H1 (cell line): ENCODE measurements at regions not wholly inside any gene's neighbourhood (a gene's known extent, or its start where the extent isn't known, plus 50 kb on each side); places are given as distances from the start of the nearest gene placed in this dataset.

Experiments used
- CTCF ChIA-PET: fragments of 300-600 bp; sonication (Branson Sonifier 250); formaldehyde crosslinking; loops from one replicate; lab custom pipeline; 2021; ENCODE audit not compliant: partially characterized antibody; lab: Charles Lee
- POLR2A ChIA-PET: fragments of 300-600 bp; sonication (Branson Sonifier 250); formaldehyde crosslinking; loops from one replicate; lab custom pipeline; 2021; ENCODE audit warnings: inconsistent platforms; ENCODE audit not compliant: partially characterized antibody; lab: Charles Lee
- DNase-seq, 2 experiments: peaks; one replicate each; pipeline versions ENCODE4 v3.0.0 to v3.0.0-alpha.2; 2010 to 2022; ENCODE audit warnings: low spot score in 2 of 2, low read depth in 1 of 2, mixed read lengths in 1 of 2
- FAIRE-seq: peaks from 2 replicates; lab custom pipeline; 2011; peaks lifted over from hg19 to GRCh38; lab: Jason Lieb, UNC
- H2AFZ ChIP-seq: 2 replicates; pipeline ENCODE4 v1.8.1; 2012; ENCODE audit warnings: low read length, inconsistent platforms
- H2AK5ac ChIP-seq: 2 replicates; pipeline ENCODE4 v1.6.1; 2013; ENCODE audit warnings: low read depth, low read length
- H2BK120ac ChIP-seq: replicated peaks from 2 replicates; pipeline ENCODE3; 2013; ENCODE audit warnings: low read depth, low read length, inconsistent platforms
- H2BK12ac ChIP-seq: 2 replicates; pipeline ENCODE4 v1.6.1; 2013; ENCODE audit warnings: low read depth, low read length
- H2BK15ac ChIP-seq: 2 replicates; pipeline ENCODE4 v1.6.1; 2013; ENCODE audit warnings: low read length
- H2BK20ac ChIP-seq: 2 replicates; pipeline ENCODE4 v1.6.1; 2013; ENCODE audit warnings: low read length
- H2BK5ac ChIP-seq: 2 replicates; pipeline ENCODE4 v1.6.1; 2013; ENCODE audit warnings: low read depth, low read length
- H3K14ac ChIP-seq: 2 replicates; pipeline ENCODE4 v1.6.1; 2013; ENCODE audit warnings: inconsistent platforms; ENCODE audit not compliant: insufficient read length
- H3K18ac ChIP-seq: 2 replicates; pipeline ENCODE4 v1.6.1; 2013; ENCODE audit warnings: low read length; ENCODE audit errors: extremely low read depth
- H3K23ac ChIP-seq: 2 replicates; pipeline ENCODE4 v1.6.1; 2013; ENCODE audit warnings: inconsistent platforms; ENCODE audit not compliant: insufficient read length
- H3K23me2 ChIP-seq: 2 replicates; pipeline ENCODE4 v1.6.1; 2013; ENCODE audit warnings: low read depth, low read length
- H3K27ac ChIP-seq: 2 replicates; pipeline ENCODE4 v1.6.1; 2011; ENCODE audit warnings: low read depth, low read length, inconsistent platforms
- H3K27me3 ChIP-seq, 4 experiments: replicated peaks in 1 of 4; 1 replicate in 1 of 4; 2 replicates in 3 of 4; pipeline versions ENCODE4 v1.6.1 to v1.8.1; 2011 to 2013; ENCODE audit warnings: low read length in 3 of 4, mild to moderate bottlenecking in 3 of 4, inconsistent platforms in 2 of 4, mixed read lengths in 2 of 4, moderate library complexity in 1 of 4; ENCODE audit not compliant: control insufficient read depth in 3 of 4, insufficient read depth in 3 of 4; ENCODE audit errors: extremely low read depth in 1 of 4
- H3K36me3 ChIP-seq, 4 experiments: 2 replicates each; pipeline versions ENCODE4 v1.6.1 to v1.8.1; 2011 to 2013; ENCODE audit warnings: mild to moderate bottlenecking in 4 of 4, low read length in 3 of 4, moderate library complexity in 2 of 4, control low read depth in 1 of 4, inconsistent platforms in 1 of 4; ENCODE audit not compliant: insufficient read depth in 4 of 4, control insufficient read depth in 2 of 4
- H3K4ac ChIP-seq: replicated peaks from 2 replicates; pipeline ENCODE3; 2013; ENCODE audit warnings: low read length, low read depth, mixed read lengths, inconsistent platforms; ENCODE audit not compliant: insufficient read length
- H3K4me1 ChIP-seq, 4 experiments: replicated peaks in 1 of 4; 1 replicate in 1 of 4; 2 replicates in 3 of 4; pipeline versions ENCODE4 v1.6.1 to v1.8.1; 2011 to 2013; ENCODE audit warnings: low read length in 3 of 4, inconsistent platforms in 2 of 4, mixed read lengths in 1 of 4; ENCODE audit not compliant: insufficient read depth in 4 of 4, control insufficient read depth in 3 of 4
- H3K4me2 ChIP-seq, 2 experiments: 2 replicates each; pipeline versions ENCODE4 v1.6.1 to v1.8.1; 2011 to 2013; ENCODE audit warnings: low read depth in 2 of 2, low read length in 2 of 2, control low read depth in 1 of 2, inconsistent platforms in 1 of 2, mild to moderate bottlenecking in 1 of 2; ENCODE audit not compliant: insufficient read depth in 1 of 2
- H3K4me3 ChIP-seq, 4 experiments: fragments of 200-600, 300-600 bp in 1 of 4; sonication (generic), shearing (Covaris generic), sonication (Bioruptor Twin) in 1 of 4; 2 replicates each; pipeline versions ENCODE4 v1.5.1 to v1.8.1; 2011 to 2016; ENCODE audit warnings: low read length in 4 of 4, low read depth in 3 of 4, control low read depth in 2 of 4, inconsistent platforms in 2 of 4, mild to moderate bottlenecking in 2 of 4, mixed read lengths in 1 of 4, moderate library complexity in 1 of 4; ENCODE audit not compliant: insufficient read depth in 2 of 4; ENCODE audit errors: extremely low read depth in 1 of 4
- H3K56ac ChIP-seq: replicated peaks from 2 replicates; pipeline ENCODE3; 2013; ENCODE audit warnings: low read depth, mild to moderate bottlenecking, mixed read lengths, low read length, inconsistent platforms; ENCODE audit not compliant: insufficient read length
- H3K79me1 ChIP-seq: 2 replicates; pipeline ENCODE4 v1.6.1; 2013; ENCODE audit warnings: low read depth, low read length, control low read depth
- H3K79me2 ChIP-seq, 2 experiments: 2 replicates each; pipeline versions ENCODE4 v1.6.1 to v1.8.1; 2012 to 2013; ENCODE audit warnings: low read length in 2 of 2, mild to moderate bottlenecking in 2 of 2, inconsistent platforms in 1 of 2; ENCODE audit not compliant: insufficient read depth in 2 of 2, control insufficient read depth in 1 of 2
- H3K9ac ChIP-seq, 4 experiments: replicated peaks in 1 of 4; 1 replicate in 1 of 4; 2 replicates in 3 of 4; pipeline versions ENCODE4 v1.6.1 to v1.8.1; 2011 to 2013; ENCODE audit warnings: low read depth in 3 of 4, low read length in 3 of 4, control low read depth in 2 of 4, mild to moderate bottlenecking in 2 of 4, moderate library complexity in 2 of 4, inconsistent platforms in 1 of 4; ENCODE audit errors: extremely low read depth in 1 of 4
- H3K9me3 ChIP-seq, 2 experiments: 2 replicates each; pipeline versions ENCODE4 v1.6.1 to v1.8.1; 2012 to 2013; ENCODE audit warnings: mild to moderate bottlenecking in 2 of 2, moderate library complexity in 2 of 2, control low read depth in 1 of 2, inconsistent platforms in 1 of 2, low read depth in 1 of 2, low read length in 1 of 2, mixed read lengths in 1 of 2; ENCODE audit not compliant: insufficient read depth in 2 of 2
- H4K20me1 ChIP-seq, 2 experiments: replicated peaks in 1 of 2; 2 replicates each; pipeline versions ENCODE3 to v1.8.1; 2011 to 2013; ENCODE audit warnings: inconsistent platforms in 2 of 2, low read length in 2 of 2, mild to moderate bottlenecking in 1 of 2; ENCODE audit not compliant: insufficient read depth in 2 of 2, control insufficient read depth in 1 of 2
- H4K5ac ChIP-seq: 2 replicates; pipeline ENCODE4 v1.6.1; 2013; ENCODE audit warnings: low read length, low read depth, mixed read lengths, inconsistent platforms; ENCODE audit not compliant: insufficient read length
- H4K8ac ChIP-seq: 2 replicates; pipeline ENCODE4 v1.8.0; 2013; ENCODE audit warnings: mild to moderate bottlenecking, moderate library complexity, low read length, inconsistent platforms; ENCODE audit not compliant: insufficient read depth; ENCODE audit errors: extremely low read depth
- H4K91ac ChIP-seq: replicated peaks from 2 replicates; pipeline ENCODE3; 2013; ENCODE audit warnings: low read length, mixed read lengths, inconsistent platforms; ENCODE audit not compliant: insufficient read length
- EZH2 ChIP-seq: fragments of 200-600 bp; sonication (generic); IDR thresholded peaks from 2 replicates; pipeline ENCODE4 v1.7.1; 2012; ENCODE audit warnings: low read depth, mild to moderate bottlenecking, moderate library complexity, low read length, inconsistent platforms; ENCODE audit not compliant: severe bottlenecking
- HDAC6 ChIP-seq: IDR thresholded peaks from one replicate; pipeline ENCODE4 v1.7.1; 2012; ENCODE audit warnings: low read depth, mild to moderate bottlenecking, inconsistent platforms, low read length, moderate library complexity
- KDM1A ChIP-seq: fragments of 200-600, 300-600 bp; sonication (generic); IDR thresholded peaks from 2 replicates; pipeline ENCODE4 v1.7.1; 2016; ENCODE audit warnings: mild to moderate bottlenecking, low read length, borderline replicate concordance
- NRF1 ChIP-seq: IDR thresholded peaks from 2 replicates; pipeline ENCODE4 v1.6.1; 2011; ENCODE audit warnings: mild to moderate bottlenecking, low read depth, low read length, improper control_type of control experiment
- SIN3A ChIP-seq, 2 experiments: IDR thresholded peaks in 1 of 2; conservative IDR thresholded peaks in 1 of 2; 2 replicates each; pipeline ENCODE4 v1.6.1; 2011 to 2012; ENCODE audit warnings: low read length in 2 of 2, improper control_type of control experiment in 1 of 2, low read depth in 1 of 2, mild to moderate bottlenecking in 1 of 2
- ZNF274 ChIP-seq: IDR thresholded peaks from 2 replicates; pipeline ENCODE4 v1.7.0; 2012; ENCODE audit warnings: low read length, borderline replicate concordance; ENCODE audit errors: extremely low read depth
- WGBS, 2 experiments: shearing (Covaris generic) in 1 of 2; methylation state at CpG; one replicate each; pipeline versions ENCODE4 v1.1.6 to v1.1.7; 2013 to 2015; ENCODE audit warnings: low lambda C conversion rate in 2 of 2, mixed read lengths in 2 of 2, inconsistent platforms in 1 of 2, low coverage in 1 of 2, missing lambda C conversion rate in 1 of 2; ENCODE audit not compliant: insufficient replicate concordance in 2 of 2, insufficient coverage in 1 of 2, insufficient read length in 1 of 2; ENCODE audit errors: extremely low coverage in 1 of 2, missing lambda C conversion rate in 1 of 2; 5-methylcytosine and 5-hydroxymethylcytosine counted together

DNA sequence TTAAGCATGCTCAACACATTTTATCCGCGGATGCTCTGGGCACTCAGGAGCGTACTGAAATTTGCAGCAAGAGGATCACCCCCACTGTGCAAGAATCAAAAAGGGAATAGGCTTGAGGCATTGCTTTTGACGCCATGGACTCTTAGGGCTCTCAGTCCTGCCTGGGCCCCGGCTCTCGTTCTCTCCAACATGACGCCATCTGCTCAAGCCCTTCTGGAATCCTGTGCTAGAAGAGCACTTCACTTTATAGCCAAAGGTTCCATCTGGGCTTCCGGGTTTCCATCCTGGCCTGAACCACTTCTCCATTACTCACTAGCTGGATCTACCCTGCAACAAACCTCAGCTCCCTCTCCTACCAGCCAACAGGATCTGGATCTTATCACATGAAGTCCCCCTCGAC lies 105.3 kb downstream of the FOXF2 start:
- Histone ChIP-seq H3K27me3 (no peaks in the 10 kb centered on the region), H3K18ac (no peak overlapping the region), H3K4me2 (no peak overlapping the region), H2BK120ac (no peak overlapping the region), H3K36me3 (no peaks in the 10 kb centered on the region), H3K79me2 (no peaks in the 10 kb centered on the region), H3K23me2 (no peaks in the 10 kb centered on the region), H3K79me1 (no peaks in the 10 kb centered on the region), H3K4me1 (peaks cover 3 to 16% (median 11%) of the 10 kb centered on the region in 4 experiments), H2BK15ac (no peak overlapping the region), H4K5ac (no peak overlapping the region), H3K56ac (no peak overlapping the region), H2BK20ac (no peak overlapping the region), H4K8ac (no peak overlapping the region), H3K14ac (no peak overlapping the region), H2AK5ac (no peak overlapping the region), H2AFZ (no peak overlapping the region), H2BK5ac (no peak overlapping the region), H3K27ac (no peak overlapping the region), H2BK12ac (no peak overlapping the region), H3K4me3 (no peak overlapping the region), H3K9ac (no peak overlapping the region), H4K91ac (no peak overlapping the region), H3K4ac (no peak overlapping the region), H4K20me1 (no peaks in the 10 kb centered on the region), H3K9me3 (peaks cover 5 to 10% of the 10 kb centered on the region in 2 experiments; a peak in 3 of 4 replicates), H3K23ac (no peak overlapping the region)
- WGBS, 2 experiments, result 84% methylated on average over 9 of the region's 9 CpGs; no CpG with 5 or more reads in 1 of the 2 experiments
- no peak for DNase-seq
- no peak for TF ChIP-seq NRF1
- TF ChIP-seq KDM1A, result no peak
- TF ChIP-seq HDAC6, result no peak
- TF ChIP-seq EZH2, result no peak
- no peak for TF ChIP-seq SIN3A (conservative IDR thresholded peaks at IDR 0.05 in 1 of 2, IDR thresholded peaks at IDR 0.05 in 1 of 2; ENCODE audit: low read depth in 1 of 2, low read length in 2 of 2)
- TF ChIP-seq ZNF274, result no peak
- CTCF ChIA-PET, result interaction anchor here (1.4 kb wide), 1 partner anchor 13 kb away, joined by 3 read pairs; no protein-coding TSS in a partner anchor
- POLR2A ChIA-PET, result interaction anchor here (0.6 kb wide), 1 partner anchor 900 kb away, joined by 3 read pairs; no protein-coding TSS in a partner anchor
- no peak for FAIRE-seq
